Caco-2 (cell line): ENCODE measurements at regions not wholly inside any gene's neighbourhood (a gene's known extent, or its start where the extent isn't known, plus 50 kb on each side); places are given as distances from the start of the nearest gene placed in this dataset.

Experiments
- BruUV-seq: library from RNA; stranded (reverse); fragments of 400-500 nt; replicated peaks from 2 replicates; lab custom pipeline; 2021; lab: Mats Ljungman, UMichigan
- CTCF ChIA-PET: fragments of 300-600 bp; sonication (Branson Sonifier 250); formaldehyde crosslinking; loops from one replicate; lab custom pipeline; 2022; ENCODE audit warnings: antibody characterized with exemption; lab: Charles Lee
- POLR2A ChIA-PET: fragments of 300-600 bp; sonication (Branson Sonifier 250); formaldehyde crosslinking; loops from one replicate; lab custom pipeline; 2022; ENCODE audit warnings: antibody characterized with exemption; lab: Charles Lee
- DNase-seq, 2 experiments: peaks; one replicate each; pipeline versions ENCODE4 v3.0.0 to v3.0.0-alpha.2; 2020 to 2022
- H3K27me3 ChIP-seq: replicated peaks from 2 replicates; pipeline ENCODE4 v1.6.0; 2011; ENCODE audit warnings: low read length; ENCODE audit not compliant: control insufficient read depth, insufficient read depth
- H3K36me3 ChIP-seq: 2 replicates; pipeline ENCODE4 v1.5.1; 2011; ENCODE audit warnings: low read length; ENCODE audit not compliant: control insufficient read depth, insufficient read depth
- H3K4me1 ChIP-seq: fragments of 250-450 bp; sonication (Bioruptor Pico); 2 replicates; pipeline ENCODE4 v1.5.1; 2020; ENCODE audit warnings: mild to moderate bottlenecking
- H3K4me3 ChIP-seq: 2 replicates; pipeline ENCODE4 v1.5.1; 2011; ENCODE audit warnings: low read depth, mild to moderate bottlenecking, control low read depth, low read length
- H3K9me3 ChIP-seq: fragments of 250-450 bp; sonication (Bioruptor Pico); 2 replicates; pipeline ENCODE4 v1.5.1; 2020; ENCODE audit warnings: mild to moderate bottlenecking, moderate library complexity
- H3K27ac Mint-ChIP-seq: one replicate; pipeline ENCODE4 v1.8.0; 2022; ENCODE audit warnings: mixed read lengths; ENCODE audit not compliant: unreplicated experiment
- H3K27me3 Mint-ChIP-seq: one replicate; pipeline ENCODE4 v1.8.0; 2022; ENCODE audit warnings: mixed read lengths; ENCODE audit not compliant: insufficient read depth, unreplicated experiment
- H3K36me3 Mint-ChIP-seq: one replicate; pipeline ENCODE4 v1.8.0; 2022; ENCODE audit warnings: mild to moderate bottlenecking, mixed read lengths; ENCODE audit not compliant: insufficient read depth, unreplicated experiment
- H3K4me1 Mint-ChIP-seq: one replicate; pipeline ENCODE4 v1.8.0; 2022; ENCODE audit warnings: low read depth, mixed read lengths; ENCODE audit not compliant: unreplicated experiment
- H3K4me3 Mint-ChIP-seq: one replicate; pipeline ENCODE4 v1.8.0; 2022; ENCODE audit warnings: mild to moderate bottlenecking, moderate library complexity, mixed read lengths; ENCODE audit not compliant: unreplicated experiment
- H3K9me3 Mint-ChIP-seq: one replicate; pipeline ENCODE4 v1.8.0; 2022; ENCODE audit warnings: mixed read lengths; ENCODE audit not compliant: unreplicated experiment
- intact Hi-C: fragments of 100-400 bp; cut with micrococcal nuclease; formaldehyde crosslinking; loops from one replicate; pipeline ENCODE4 v1.10.0; 2022; ENCODE audit not compliant: unreplicated experiment
- TF ChIP-seq, protein P1 (sequence below), 2 experiments: fragments of 200-600 bp in 1 of 2; IDR thresholded peaks; 1 replicate in 1 of 2; 2 replicates in 1 of 2; pipeline versions ENCODE4 v1.5.1 to v1.8.0; 2011 to 2022; ENCODE audit warnings: antibody characterized with exemption in 1 of 2, control low read depth in 1 of 2, inconsistent platforms in 1 of 2, low read depth in 1 of 2, low read length in 1 of 2, mild to moderate bottlenecking in 1 of 2, moderate library complexity in 1 of 2; ENCODE audit not compliant: insufficient read depth in 1 of 2, severe bottlenecking in 1 of 2, unreplicated experiment in 1 of 2

DNA sequence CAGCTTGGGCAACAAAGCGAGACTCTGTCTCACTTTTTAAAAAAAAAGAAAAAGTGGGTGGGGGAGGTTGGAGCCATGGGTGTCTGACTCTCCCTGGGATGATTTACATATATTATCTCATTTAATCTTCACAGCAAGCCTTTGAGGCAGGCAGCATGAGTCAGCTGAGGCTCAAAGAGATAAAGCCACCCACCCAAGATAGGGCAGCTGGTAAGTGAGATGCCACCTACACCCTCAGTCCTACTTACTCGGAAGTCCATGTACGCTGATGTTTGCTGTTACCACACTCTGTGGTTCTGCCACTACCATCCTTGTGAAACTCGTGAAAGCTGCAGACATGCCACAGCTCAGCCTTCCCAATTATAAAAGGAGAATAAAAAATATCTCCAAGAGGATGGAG lies 142.0 kb upstream of the TSHZ3 start:
- no peak overlapping the region for H3K27ac Mint-ChIP-seq
- H3K4me1 ChIP-seq, result no peaks in the 10 kb centered on the region
- BruUV-seq, result no TSS peak
- H3K27me3 Mint-ChIP-seq, result no peaks in the 10 kb centered on the region
- no peak overlapping the region for H3K4me3 Mint-ChIP-seq
- peaks cover 18% of the 10 kb centered on the region for H3K9me3 Mint-ChIP-seq
- no peaks in the 10 kb centered on the region for H3K36me3 Mint-ChIP-seq
- ChIA-PET POLR2A (no interaction called here), CTCF (no interaction called here)
- H3K27me3 ChIP-seq, result no peaks in the 10 kb centered on the region
- intact Hi-C loops, result no loop called here
- TF ChIP-seq, protein P1, sequence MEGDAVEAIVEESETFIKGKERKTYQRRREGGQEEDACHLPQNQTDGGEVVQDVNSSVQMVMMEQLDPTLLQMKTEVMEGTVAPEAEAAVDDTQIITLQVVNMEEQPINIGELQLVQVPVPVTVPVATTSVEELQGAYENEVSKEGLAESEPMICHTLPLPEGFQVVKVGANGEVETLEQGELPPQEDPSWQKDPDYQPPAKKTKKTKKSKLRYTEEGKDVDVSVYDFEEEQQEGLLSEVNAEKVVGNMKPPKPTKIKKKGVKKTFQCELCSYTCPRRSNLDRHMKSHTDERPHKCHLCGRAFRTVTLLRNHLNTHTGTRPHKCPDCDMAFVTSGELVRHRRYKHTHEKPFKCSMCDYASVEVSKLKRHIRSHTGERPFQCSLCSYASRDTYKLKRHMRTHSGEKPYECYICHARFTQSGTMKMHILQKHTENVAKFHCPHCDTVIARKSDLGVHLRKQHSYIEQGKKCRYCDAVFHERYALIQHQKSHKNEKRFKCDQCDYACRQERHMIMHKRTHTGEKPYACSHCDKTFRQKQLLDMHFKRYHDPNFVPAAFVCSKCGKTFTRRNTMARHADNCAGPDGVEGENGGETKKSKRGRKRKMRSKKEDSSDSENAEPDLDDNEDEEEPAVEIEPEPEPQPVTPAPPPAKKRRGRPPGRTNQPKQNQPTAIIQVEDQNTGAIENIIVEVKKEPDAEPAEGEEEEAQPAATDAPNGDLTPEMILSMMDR (IDR thresholded peaks at IDR 0.05; ENCODE audit: insufficient read depth in 1 of 2, low read depth in 1 of 2, low read length in 1 of 2, severe bottlenecking in 1 of 2, unreplicated experiment in 1 of 2), result no peak
- no peak overlapping the region for H3K4me3 ChIP-seq
- H3K9me3 ChIP-seq, result no peaks in the 10 kb centered on the region
- DNase-seq, result no peak
- no peaks in the 10 kb centered on the region for H3K36me3 ChIP-seq
- H3K4me1 Mint-ChIP-seq, result no peaks in the 10 kb centered on the region

DNA sequence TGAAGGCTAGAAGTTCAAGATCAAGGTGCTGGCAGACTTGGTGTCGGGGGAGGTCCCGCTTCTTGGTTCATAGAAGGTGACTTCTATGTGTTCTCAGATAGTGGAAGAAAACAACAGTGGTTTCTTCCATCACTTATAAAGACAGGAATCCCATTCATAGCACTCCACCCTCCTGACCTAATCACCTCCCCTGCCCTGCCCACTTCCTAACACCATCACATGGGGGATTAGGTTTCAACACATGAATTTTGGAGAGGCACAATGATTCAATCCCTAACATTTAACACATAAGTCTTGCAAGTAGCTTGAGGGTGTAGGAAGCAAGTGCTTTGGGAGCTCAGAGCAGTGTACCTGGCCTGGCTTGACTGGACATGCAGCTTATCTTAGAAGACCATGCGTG lies 142.8 kb upstream of the TSHZ3 start:
- H3K4me3 Mint-ChIP-seq, result no peak overlapping the region
- no peaks in the 10 kb centered on the region for H3K27me3 Mint-ChIP-seq
- TF ChIP-seq, protein P1 (IDR thresholded peaks at IDR 0.05; ENCODE audit: insufficient read depth in 1 of 2, low read depth in 1 of 2, low read length in 1 of 2, severe bottlenecking in 1 of 2, unreplicated experiment in 1 of 2), result no peak
- no peaks in the 10 kb centered on the region for H3K4me1 Mint-ChIP-seq
- DNase-seq, result no peak
- ChIA-PET POLR2A (no interaction called here), CTCF (no interaction called here)
- H3K27me3 ChIP-seq, result no peaks in the 10 kb centered on the region
- no TSS peak for BruUV-seq
- intact Hi-C loops, result no loop called here
- peaks cover 12% of the 10 kb centered on the region for H3K9me3 Mint-ChIP-seq
- H3K9me3 ChIP-seq, result no peaks in the 10 kb centered on the region
- H3K36me3 ChIP-seq, result no peaks in the 10 kb centered on the region
- H3K4me3 ChIP-seq, result no peak overlapping the region
- H3K4me1 ChIP-seq, result no peaks in the 10 kb centered on the region
- no peak overlapping the region for H3K27ac Mint-ChIP-seq
- H3K36me3 Mint-ChIP-seq, result no peaks in the 10 kb centered on the region

DNA sequence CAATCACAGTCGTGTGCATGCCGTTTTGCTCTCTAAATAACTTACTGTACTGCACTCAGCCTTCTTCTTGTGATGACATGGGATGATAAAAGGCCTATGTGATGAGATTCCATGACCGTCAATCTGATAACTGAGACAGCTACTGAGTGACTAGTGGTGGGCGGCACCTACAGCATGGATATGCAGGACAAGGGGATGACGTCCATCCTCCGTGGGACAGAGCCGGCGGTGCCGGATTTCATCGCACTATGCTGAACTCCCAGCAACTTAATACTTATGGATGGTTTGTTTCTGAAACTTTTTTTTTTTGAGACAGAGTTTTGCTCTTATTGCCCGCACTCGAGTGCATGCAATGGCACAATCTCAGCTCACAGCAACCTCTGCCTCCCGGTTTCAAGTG lies 146.8 kb upstream of the TSHZ3 start:
- no peak for DNase-seq
- H3K4me3 ChIP-seq, result no peak overlapping the region
- H3K4me1 ChIP-seq, result no peaks in the 10 kb centered on the region
- H3K36me3 Mint-ChIP-seq, result no peaks in the 10 kb centered on the region
- TF ChIP-seq, protein P1 (IDR thresholded peaks at IDR 0.05; ENCODE audit: insufficient read depth in 1 of 2, low read depth in 1 of 2, low read length in 1 of 2, severe bottlenecking in 1 of 2, unreplicated experiment in 1 of 2), result no peak
- intact Hi-C loops, result no loop called here
- no peaks in the 10 kb centered on the region for H3K27me3 Mint-ChIP-seq
- ChIA-PET POLR2A (no interaction called here), CTCF (no interaction called here)
- no peak overlapping the region for H3K27ac Mint-ChIP-seq
- no TSS peak for BruUV-seq
- H3K27me3 ChIP-seq, result no peaks in the 10 kb centered on the region
- no peaks in the 10 kb centered on the region for H3K36me3 ChIP-seq
- no peaks in the 10 kb centered on the region for H3K4me1 Mint-ChIP-seq
- no peak overlapping the region for H3K4me3 Mint-ChIP-seq
- H3K9me3 Mint-ChIP-seq, result no peaks in the 10 kb centered on the region
- H3K9me3 ChIP-seq, result no peaks in the 10 kb centered on the region
